ENCODE measurements at regions not wholly inside any gene's neighbourhood (a gene's known extent, or its start where the extent isn't known, plus 50 kb on each side); places are given as distances from the start of the nearest gene placed in this dataset.

- no peak for TF ChIP-seq CTCF (IDR thresholded peaks at IDR 0.05)
- TF ChIP-seq POLR2A (IDR thresholded peaks at IDR 0.05): no peak
Observed at GRCh38 chr9:87305151-87305550, 192.5 kb upstream of the DAPK1 start.

Data from heart left ventricle (tissue), 13 donors.